ENCODE measurements at regions not wholly inside any gene's neighbourhood (a gene's known extent, or its start where the extent isn't known, plus 50 kb on each side); places are given as distances from the start of the nearest gene placed in this dataset.

GRCh38 chr12:23431006-23431405 is 518.5 kb downstream of the SOX5 start:
- no peak overlapping the region for H3K27ac ChIP-seq
- no peaks in the 10 kb centered on the region for H3K4me1 ChIP-seq (ENCODE audit: control insufficient read depth in 1 of 2, insufficient read depth in 1 of 2, low read depth in 1 of 2, low read length in 1 of 2)
- H3K27me3 ChIP-seq, result no peaks in the 10 kb centered on the region
- no peaks in the 10 kb centered on the region for H3K36me3 ChIP-seq
- H3K9me3 ChIP-seq, result no peaks in the 10 kb centered on the region
- TF ChIP-seq CTCF (IDR thresholded peaks at IDR 0.05), result no peak
- no peak overlapping the region for H3K4me3 ChIP-seq (ENCODE audit: low read depth in 1 of 2, low read length in 1 of 2)

GRCh38 chr12:23433121-23433520 is 516.3 kb downstream of the SOX5 start:
- H3K36me3 ChIP-seq, result no peaks in the 10 kb centered on the region
- H3K9me3 ChIP-seq, result no peaks in the 10 kb centered on the region
- H3K27ac ChIP-seq, result no peak overlapping the region
- no peaks in the 10 kb centered on the region for H3K4me1 ChIP-seq (ENCODE audit: control insufficient read depth in 1 of 2, insufficient read depth in 1 of 2, low read depth in 1 of 2, low read length in 1 of 2)
- TF ChIP-seq CTCF (IDR thresholded peaks at IDR 0.05), result no peak
- H3K4me3 ChIP-seq (ENCODE audit: low read depth in 1 of 2, low read length in 1 of 2), result no peak overlapping the region
- H3K27me3 ChIP-seq, result no peaks in the 10 kb centered on the region

- Histone ChIP-seq H3K36me3 (no peaks in the 10 kb centered on the region), H3K4me1 (ENCODE audit: control insufficient read depth in 1 of 2, insufficient read depth in 1 of 2, low read depth in 1 of 2, low read length in 1 of 2) (no peaks in the 10 kb centered on the region), H3K27ac (no peak overlapping the region), H3K4me3 (ENCODE audit: low read depth in 1 of 2, low read length in 1 of 2) (no peak overlapping the region), H3K27me3 (no peaks in the 10 kb centered on the region), H3K9me3 (no peaks in the 10 kb centered on the region)
- no peak for TF ChIP-seq CTCF (IDR thresholded peaks at IDR 0.05)
Observed at GRCh38 chr12:23434154-23434553, 515.3 kb downstream of the SOX5 start.

- Histone ChIP-seq H3K9me3 (no peaks in the 10 kb centered on the region), H3K36me3 (no peaks in the 10 kb centered on the region), H3K4me1 (ENCODE audit: control insufficient read depth in 1 of 2, insufficient read depth in 1 of 2, low read depth in 1 of 2, low read length in 1 of 2) (no peaks in the 10 kb centered on the region), H3K4me3 (ENCODE audit: low read depth in 1 of 2, low read length in 1 of 2) (no peak overlapping the region), H3K27ac (no peak overlapping the region), H3K27me3 (no peaks in the 10 kb centered on the region)
- TF ChIP-seq CTCF (IDR thresholded peaks at IDR 0.05), result no peak
Observed at GRCh38 chr12:23446746-23447145, 502.7 kb downstream of the SOX5 start.

- Histone ChIP-seq H3K9me3 (no peaks in the 10 kb centered on the region), H3K4me3 (ENCODE audit: low read depth in 1 of 2, low read length in 1 of 2) (no peak overlapping the region), H3K27ac (no peak overlapping the region), H3K4me1 (ENCODE audit: control insufficient read depth in 1 of 2, insufficient read depth in 1 of 2, low read depth in 1 of 2, low read length in 1 of 2) (no peaks in the 10 kb centered on the region), H3K27me3 (no peaks in the 10 kb centered on the region), H3K36me3 (no peaks in the 10 kb centered on the region)
- no peak for TF ChIP-seq CTCF (IDR thresholded peaks at IDR 0.05)
Observed at GRCh38 chr12:23450810-23451209, 498.7 kb downstream of the SOX5 start.

GRCh38 chr12:23455283-23455682 is 494.2 kb downstream of the SOX5 start:
- no peaks in the 10 kb centered on the region for H3K27me3 ChIP-seq
- no peak overlapping the region for H3K27ac ChIP-seq
- H3K36me3 ChIP-seq, result no peaks in the 10 kb centered on the region
- H3K4me1 ChIP-seq (ENCODE audit: control insufficient read depth in 1 of 2, insufficient read depth in 1 of 2, low read depth in 1 of 2, low read length in 1 of 2), result no peaks in the 10 kb centered on the region
- no peak for TF ChIP-seq CTCF (IDR thresholded peaks at IDR 0.05)
- H3K9me3 ChIP-seq, result no peaks in the 10 kb centered on the region
- H3K4me3 ChIP-seq (ENCODE audit: low read depth in 1 of 2, low read length in 1 of 2), result no peak overlapping the region

Measured in neutrophil (primary cell).